Kidney epithelial cell (primary cell): ENCODE measurements at regions not wholly inside any gene's neighbourhood (a gene's known extent, or its start where the extent isn't known, plus 50 kb on each side); places are given as distances from the start of the nearest gene placed in this dataset.

Source experiments
- DNase-seq: peaks from one replicate; pipeline ENCODE4 v3.0.0-alpha.2; 2010; ENCODE audit warnings: low read depth
- H3K27me3 ChIP-seq: 2 replicates; pipeline ENCODE4 v1.6.0; 2011; ENCODE audit warnings: low read length; ENCODE audit not compliant: control insufficient read depth, insufficient read depth
- H3K36me3 ChIP-seq: 2 replicates; pipeline ENCODE4 v1.5.1; 2011; ENCODE audit warnings: low read length; ENCODE audit not compliant: control insufficient read depth, insufficient read depth
- H3K4me3 ChIP-seq: 2 replicates; pipeline ENCODE4 v1.5.1; 2011; ENCODE audit warnings: low read depth, mild to moderate bottlenecking, control low read depth, low read length
- TF ChIP-seq, protein P1 (sequence below): IDR thresholded peaks from 2 replicates; pipeline ENCODE4 v1.5.1; 2011; ENCODE audit warnings: mild to moderate bottlenecking, moderate library complexity, low read length, control low read depth, inconsistent platforms; ENCODE audit not compliant: insufficient read depth, poor library complexity, severe bottlenecking

DNA sequence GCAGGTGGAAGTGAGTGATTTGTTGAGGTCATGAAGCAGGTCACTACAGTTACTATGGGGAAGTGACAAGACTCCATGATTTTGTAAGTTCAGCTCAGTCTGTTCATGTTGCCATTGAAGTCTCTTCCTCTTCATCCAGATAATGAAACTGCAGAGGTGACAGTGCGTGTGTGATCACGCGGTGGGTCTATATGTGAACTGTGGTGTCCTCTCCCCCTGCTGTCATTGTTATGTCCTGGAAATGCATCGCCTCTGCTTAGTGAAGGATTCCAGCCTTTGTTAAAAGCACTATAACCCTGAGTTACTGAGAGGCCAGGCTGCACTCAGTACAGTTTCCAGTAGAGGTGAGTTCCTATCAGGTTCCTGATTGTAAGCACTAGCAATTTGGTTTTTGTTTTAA lies 216.2 kb upstream of the RMST start:
- Histone ChIP-seq H3K27me3 (no peaks in the 10 kb centered on the region), H3K4me3 (no peak overlapping the region), H3K36me3 (no peaks in the 10 kb centered on the region)
- no peak for DNase-seq
- TF ChIP-seq, protein P1, sequence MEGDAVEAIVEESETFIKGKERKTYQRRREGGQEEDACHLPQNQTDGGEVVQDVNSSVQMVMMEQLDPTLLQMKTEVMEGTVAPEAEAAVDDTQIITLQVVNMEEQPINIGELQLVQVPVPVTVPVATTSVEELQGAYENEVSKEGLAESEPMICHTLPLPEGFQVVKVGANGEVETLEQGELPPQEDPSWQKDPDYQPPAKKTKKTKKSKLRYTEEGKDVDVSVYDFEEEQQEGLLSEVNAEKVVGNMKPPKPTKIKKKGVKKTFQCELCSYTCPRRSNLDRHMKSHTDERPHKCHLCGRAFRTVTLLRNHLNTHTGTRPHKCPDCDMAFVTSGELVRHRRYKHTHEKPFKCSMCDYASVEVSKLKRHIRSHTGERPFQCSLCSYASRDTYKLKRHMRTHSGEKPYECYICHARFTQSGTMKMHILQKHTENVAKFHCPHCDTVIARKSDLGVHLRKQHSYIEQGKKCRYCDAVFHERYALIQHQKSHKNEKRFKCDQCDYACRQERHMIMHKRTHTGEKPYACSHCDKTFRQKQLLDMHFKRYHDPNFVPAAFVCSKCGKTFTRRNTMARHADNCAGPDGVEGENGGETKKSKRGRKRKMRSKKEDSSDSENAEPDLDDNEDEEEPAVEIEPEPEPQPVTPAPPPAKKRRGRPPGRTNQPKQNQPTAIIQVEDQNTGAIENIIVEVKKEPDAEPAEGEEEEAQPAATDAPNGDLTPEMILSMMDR, result no peak

DNA sequence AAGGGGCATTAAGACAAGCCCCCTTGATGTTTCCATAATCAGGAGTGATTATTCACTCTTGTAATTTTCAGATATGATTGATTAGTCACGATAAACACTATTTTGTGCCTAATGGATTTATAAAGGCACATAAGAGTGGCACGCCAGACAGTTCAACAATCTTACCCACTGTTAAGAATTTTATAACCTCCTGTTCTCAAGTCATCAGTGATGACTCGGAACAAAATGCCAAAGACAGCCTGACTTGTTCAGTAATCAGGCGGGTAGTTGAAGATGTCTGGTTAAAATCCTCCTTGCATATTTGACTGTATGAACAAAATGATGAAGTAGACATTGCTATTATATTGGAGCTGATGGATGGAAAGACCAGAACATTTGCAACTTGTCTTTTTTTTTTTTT lies 212.1 kb upstream of the RMST start:
- TF ChIP-seq, protein P1, result no peak
- no peaks in the 10 kb centered on the region for H3K27me3 ChIP-seq
- H3K36me3 ChIP-seq, result no peaks in the 10 kb centered on the region
- DNase-seq, result no peak
- no peak overlapping the region for H3K4me3 ChIP-seq

DNA sequence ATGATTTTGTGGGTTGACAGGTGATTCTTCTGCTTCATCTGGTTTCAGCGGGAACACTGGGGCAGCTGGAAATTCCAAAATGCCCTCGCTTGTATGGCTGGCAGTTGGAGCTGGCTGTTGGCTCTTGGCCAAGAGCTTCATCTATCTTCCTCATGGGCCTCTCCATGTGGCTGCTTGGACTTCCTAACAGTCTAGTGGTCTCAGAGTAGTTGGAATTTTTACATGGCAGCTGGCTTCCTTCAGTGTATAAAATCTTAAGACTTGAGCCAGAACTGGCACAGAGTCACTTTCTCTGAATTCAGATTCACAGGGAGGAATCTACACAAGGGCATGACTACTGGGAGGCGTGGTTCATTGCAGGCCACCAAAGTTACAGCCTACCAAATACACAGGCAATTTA lies 204.9 kb upstream of the RMST start:
- DNase-seq, result no peak
- TF ChIP-seq, protein P1, result no peak

GRCh38 chr12:97259098-97259497 lies 203.5 kb upstream of the RMST start:
- Histone ChIP-seq H3K27me3 (no peaks in the 10 kb centered on the region), H3K4me3 (no peak overlapping the region), H3K36me3 (no peaks in the 10 kb centered on the region)
- DNase-seq, result no peak
- TF ChIP-seq, protein P1, result no peak

More for the DNA sequence above, 204.9 kb upstream of the RMST start:
- H3K4me3 ChIP-seq, result no peak overlapping the region
- H3K36me3 ChIP-seq, result no peaks in the 10 kb centered on the region
- H3K27me3 ChIP-seq, result no peaks in the 10 kb centered on the region

DNA sequence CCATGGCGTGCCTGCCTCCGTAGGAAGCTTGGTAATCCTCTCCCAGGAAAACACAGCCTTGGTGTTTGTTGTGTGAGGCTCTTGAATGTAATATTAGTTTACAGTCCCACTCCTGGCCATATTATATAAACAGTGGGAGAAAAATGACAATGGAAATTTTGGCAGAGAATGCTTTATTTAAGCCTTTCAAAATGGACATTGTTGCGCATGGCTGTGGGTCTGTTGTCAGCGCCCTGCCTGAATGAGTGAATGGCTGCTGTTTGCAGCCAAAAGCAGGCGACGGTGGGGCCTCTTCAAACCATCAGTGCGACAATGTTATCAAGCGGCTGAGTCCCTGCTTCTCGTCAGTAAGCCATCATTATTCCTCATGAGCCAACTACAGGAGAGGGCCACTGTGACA lies 201.8 kb upstream of the RMST start:
- no peak overlapping the region for H3K4me3 ChIP-seq
- TF ChIP-seq, protein P1, result no peak
- H3K36me3 ChIP-seq, result no peaks in the 10 kb centered on the region
- H3K27me3 ChIP-seq, result no peaks in the 10 kb centered on the region
- no peak for DNase-seq

GRCh38 chr12:97267166-97267565 lies 195.4 kb upstream of the RMST start:
- Histone ChIP-seq H3K27me3 (no peaks in the 10 kb centered on the region), H3K36me3 (no peaks in the 10 kb centered on the region), H3K4me3 (no peak overlapping the region)
- TF ChIP-seq, protein P1, result no peak
- DNase-seq, result no peak
